GM12865 (cell line): ENCODE measurements at regions not wholly inside any gene's neighbourhood (a gene's known extent, or its start where the extent isn't known, plus 50 kb on each side); places are given as distances from the start of the nearest gene placed in this dataset.
A peak's percentile ranks its signal among the peaks of the same experiment; 100 is the strongest.

Source experiments
- DNase-seq: peaks from one replicate; pipeline ENCODE4 v3.0.0; 2010; ENCODE audit warnings: low read depth
- H3K4me3 ChIP-seq: 2 replicates; pipeline ENCODE4 v1.5.1; 2011; ENCODE audit warnings: mild to moderate bottlenecking, low read depth, low read length, control low read depth
- CTCF ChIP-seq: IDR thresholded peaks from 2 replicates; pipeline ENCODE4 v1.5.1; 2011; ENCODE audit warnings: low read length, control low read depth, low read depth, inconsistent platforms; ENCODE audit not compliant: insufficient read depth; ENCODE audit errors: missing control alignments

DNA sequence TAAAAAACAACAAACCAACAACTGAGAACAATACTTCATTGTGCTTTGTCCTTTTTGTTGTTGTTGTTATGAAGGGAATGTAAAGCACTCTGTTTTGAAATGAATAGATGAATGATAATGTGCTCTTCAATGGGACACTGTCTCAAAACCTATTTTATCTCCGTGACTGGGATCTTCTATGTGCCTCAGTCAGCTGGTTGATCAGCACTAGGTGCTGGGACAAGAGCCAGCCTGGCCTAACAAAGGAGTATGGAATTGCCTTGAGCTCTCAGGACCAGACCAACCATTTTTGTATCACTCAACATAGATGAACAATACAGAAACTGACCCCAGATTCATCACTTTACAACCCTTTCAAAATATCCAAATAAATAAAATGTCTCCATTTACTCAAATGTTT is 440.2 kb downstream of the KCNJ2 start:
- TF ChIP-seq CTCF, result no peak
- no peak overlapping the region for H3K4me3 ChIP-seq
- DNase-seq, result no peak

DNA sequence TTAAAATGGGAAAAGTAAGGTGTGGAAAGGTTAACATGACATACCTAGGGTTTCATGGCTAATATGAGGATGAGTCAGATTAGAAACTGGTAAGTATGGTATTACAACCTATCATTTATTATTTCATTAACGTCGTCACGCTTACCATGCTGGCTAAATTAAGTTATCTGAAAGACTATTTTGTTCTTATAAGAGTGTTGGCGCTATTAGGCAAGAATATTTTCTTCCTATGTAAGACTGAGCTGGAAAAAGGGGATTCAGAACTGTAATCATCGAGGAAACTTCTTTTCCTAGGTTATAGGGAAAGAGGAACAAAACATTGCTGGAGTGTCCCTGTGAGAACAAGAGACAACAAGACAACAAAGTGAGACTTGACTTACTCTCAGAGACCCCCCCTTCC is 440.8 kb downstream of the KCNJ2 start:
- no peak for TF ChIP-seq CTCF
- no peak overlapping the region for H3K4me3 ChIP-seq

GRCh38 chr17:70613681-70614080 is 444.3 kb downstream of the KCNJ2 start:
- H3K4me3 ChIP-seq, result no peak overlapping the region
- no peak for DNase-seq
- no peak for TF ChIP-seq CTCF

More for the DNA sequence above, 440.8 kb downstream of the KCNJ2 start:
- DNase-seq, result no peak

DNA sequence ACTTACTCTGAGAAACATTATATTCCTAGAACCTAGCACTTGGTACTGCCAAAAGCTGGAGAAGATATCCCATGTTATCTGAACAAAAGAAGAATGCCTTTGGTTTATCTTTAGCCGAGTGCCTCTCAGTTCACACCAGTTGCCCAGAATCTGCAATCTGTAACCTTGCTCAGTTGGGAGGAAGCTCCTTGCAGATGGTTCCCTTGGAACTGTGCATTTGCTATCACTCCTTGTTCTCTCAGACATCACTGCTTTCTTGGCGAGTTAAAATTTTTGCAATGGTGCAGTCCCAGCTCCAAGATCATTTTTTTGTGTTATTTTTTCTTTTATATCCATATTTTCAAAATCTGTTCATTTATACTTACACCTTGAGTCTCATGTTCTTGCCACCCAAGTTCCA is 446.5 kb downstream of the KCNJ2 start:
- no peak for TF ChIP-seq CTCF
- no peak overlapping the region for H3K4me3 ChIP-seq
- DNase-seq, result no peak

- no peak for DNase-seq
- no peak for TF ChIP-seq CTCF
- H3K4me3 ChIP-seq, result no peak overlapping the region
Observed at GRCh38 chr17:70618641-70619040, 449.3 kb downstream of the KCNJ2 start.

DNA sequence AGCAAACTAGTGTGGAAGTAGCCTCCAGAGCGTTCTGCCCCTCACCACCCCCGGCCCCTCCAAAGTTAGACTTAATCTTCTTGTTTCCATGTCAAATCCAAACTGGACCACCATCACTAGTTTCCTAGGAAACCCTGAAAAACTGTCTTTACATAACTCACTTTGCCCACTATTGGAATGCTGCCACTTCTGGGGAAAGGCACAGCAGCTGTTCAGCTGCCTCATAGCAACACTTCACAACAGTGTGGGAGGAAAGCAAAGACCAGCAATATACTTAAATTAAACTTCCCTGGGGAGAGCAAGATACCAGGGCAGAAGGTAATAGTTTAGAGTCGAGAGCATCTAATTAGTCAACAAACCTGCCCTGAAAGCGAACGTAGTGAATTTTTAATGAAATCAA is 452.2 kb downstream of the KCNJ2 start:
- DNase-seq, result no peak
- H3K4me3 ChIP-seq, result no peak overlapping the region
- TF ChIP-seq CTCF, result no peak

DNA sequence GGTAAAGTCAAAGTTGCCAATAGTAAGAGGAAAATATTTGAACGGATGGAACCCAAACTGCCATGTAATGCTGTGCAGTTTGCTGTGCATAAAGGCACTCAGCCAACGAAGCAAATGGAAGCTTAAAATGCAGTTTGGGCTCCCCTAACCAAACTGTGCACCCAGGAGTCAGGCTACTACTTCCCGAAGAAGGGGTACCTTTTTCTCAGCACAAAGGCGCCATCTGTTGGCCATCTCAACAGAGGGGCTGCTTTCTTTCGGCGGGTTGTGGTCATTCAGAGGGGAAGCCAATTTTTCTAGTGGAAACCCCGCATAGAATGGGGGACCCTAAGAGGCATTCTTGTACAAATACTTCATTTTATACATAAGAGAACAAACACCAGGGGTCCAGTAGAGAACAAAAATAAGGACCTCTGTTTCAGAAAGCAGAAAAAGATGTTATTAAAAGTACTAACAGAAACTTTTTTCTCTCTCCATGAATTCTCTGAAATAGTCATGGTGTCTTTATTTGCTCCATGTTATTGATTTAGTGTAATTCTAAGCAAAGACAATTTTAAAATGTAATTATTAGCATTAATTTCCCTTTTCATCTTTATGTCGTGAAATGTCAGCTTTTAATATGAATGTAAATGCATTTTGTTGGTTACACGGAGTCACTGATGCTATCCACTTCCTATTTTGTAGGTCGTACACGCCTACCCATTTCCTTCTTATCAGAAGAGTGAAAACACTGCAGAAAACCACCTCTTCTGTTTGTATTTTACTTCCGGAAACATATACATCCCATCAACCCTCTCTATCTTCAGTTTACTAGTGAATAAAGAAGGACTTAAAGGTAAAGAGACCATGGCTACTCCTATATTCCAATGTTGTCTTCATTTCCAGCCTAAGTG is 453.3 kb downstream of the KCNJ2 start:
- TF ChIP-seq CTCF, result peak; percentile 34
- no peak overlapping the region for H3K4me3 ChIP-seq
- peak; percentile 14 for DNase-seq
